Upper lobe of right lung (tissue), 1 donor: ENCODE measurements at regions not wholly inside any gene's neighbourhood (a gene's known extent, or its start where the extent isn't known, plus 50 kb on each side); places are given as distances from the start of the nearest gene placed in this dataset.

Experiments used
- ATAC-seq: fragments of 200-7000 bp; cut with Tn5 transposase; one replicate; pipeline ENCODE4 v1.9.1; 2020; ENCODE audit warnings: mild to moderate bottlenecking, moderate library complexity
- DNase-seq: peaks from one replicate; pipeline ENCODE4 v3.0.0-alpha.2; 2020
- H3K27ac ChIP-seq: fragments of 200-600 bp; one replicate; pipeline ENCODE4 v1.8.0; 2022
- H3K27me3 ChIP-seq: fragments of 200-600 bp; one replicate; pipeline ENCODE4 v1.8.0; 2022; ENCODE audit warnings: mild to moderate bottlenecking
- H3K36me3 ChIP-seq: fragments of 200-600 bp; one replicate; pipeline ENCODE4 v1.8.0; 2022
- H3K4me1 ChIP-seq: fragments of 200-600 bp; one replicate; pipeline ENCODE4 v1.8.0; 2022
- H3K4me3 ChIP-seq: fragments of 200-600 bp; one replicate; pipeline ENCODE4 v1.8.0; 2022; ENCODE audit warnings: mild to moderate bottlenecking
- H3K9me3 ChIP-seq: fragments of 200-600 bp; one replicate; pipeline ENCODE4 v1.8.0; 2022
- CTCF ChIP-seq: fragments of 200-600 bp; IDR thresholded peaks from one replicate; pipeline ENCODE4 v1.8.0; 2022; ENCODE audit warnings: antibody characterized with exemption
- intact Hi-C: fragments of 100-400 bp; cut with DNase I; formaldehyde crosslinking; loops from one replicate; pipeline ENCODE4 v1.11.0; 2022
- donor health status: DM: no; HTN: yes; CAD: no; lungs with severe emphysema.

GRCh38 chr17:70610161-70610560 lies 440.8 kb downstream of the KCNJ2 start:
- no peak for TF ChIP-seq CTCF
- Histone ChIP-seq H3K36me3 (no peaks in the 10 kb centered on the region), H3K27me3 (no peaks in the 10 kb centered on the region), H3K27ac (no peak overlapping the region), H3K4me3 (no peak overlapping the region), H3K4me1 (no peaks in the 10 kb centered on the region), H3K9me3 (no peaks in the 10 kb centered on the region)
- intact Hi-C loops = no loop called here
- no peak for DNase-seq
- no peak for ATAC-seq

- DNase-seq = no peak
- H3K36me3 ChIP-seq = no peaks in the 10 kb centered on the region
- no peaks in the 10 kb centered on the region for H3K27me3 ChIP-seq
- no peaks in the 10 kb centered on the region for H3K4me1 ChIP-seq
- H3K9me3 ChIP-seq = no peaks in the 10 kb centered on the region
- no peak for TF ChIP-seq CTCF
- ATAC-seq = no peak
- intact Hi-C loops = no loop called here
- H3K27ac ChIP-seq = no peak overlapping the region
- H3K4me3 ChIP-seq = no peak overlapping the region
Measured at GRCh38 chr17:70613681-70614080, 444.3 kb downstream of the KCNJ2 start.

- Histone ChIP-seq H3K4me1 (no peaks in the 10 kb centered on the region), H3K9me3 (no peaks in the 10 kb centered on the region), H3K4me3 (no peak overlapping the region), H3K27me3 (no peaks in the 10 kb centered on the region), H3K36me3 (no peaks in the 10 kb centered on the region), H3K27ac (no peak overlapping the region)
- intact Hi-C loops = no loop called here
- ATAC-seq (no peak), DNase-seq (no peak)
- no peak for TF ChIP-seq CTCF
Measured at GRCh38 chr17:70615831-70616230, 446.5 kb downstream of the KCNJ2 start.

GRCh38 chr17:70618641-70619040 lies 449.3 kb downstream of the KCNJ2 start:
- Histone ChIP-seq H3K4me3 (no peak overlapping the region), H3K27ac (no peak overlapping the region), H3K4me1 (no peaks in the 10 kb centered on the region), H3K36me3 (no peaks in the 10 kb centered on the region), H3K9me3 (no peaks in the 10 kb centered on the region), H3K27me3 (no peaks in the 10 kb centered on the region)
- DNase-seq (no peak), ATAC-seq (no peak)
- intact Hi-C loops = no loop called here
- no peak for TF ChIP-seq CTCF

- intact Hi-C loops = no loop called here
- Histone ChIP-seq H3K4me1 (no peaks in the 10 kb centered on the region), H3K36me3 (no peaks in the 10 kb centered on the region), H3K27me3 (no peaks in the 10 kb centered on the region), H3K4me3 (no peak overlapping the region), H3K9me3 (no peaks in the 10 kb centered on the region), H3K27ac (no peak overlapping the region)
- ATAC-seq (no peak), DNase-seq (no peak)
- TF ChIP-seq CTCF = no peak
Measured at GRCh38 chr17:70621566-70621965, 452.2 kb downstream of the KCNJ2 start.
